ENCODE measurements at regions not wholly inside any gene's neighbourhood (a gene's known extent, or its start where the extent isn't known, plus 50 kb on each side); places are given as distances from the start of the nearest gene placed in this dataset.

DNA sequence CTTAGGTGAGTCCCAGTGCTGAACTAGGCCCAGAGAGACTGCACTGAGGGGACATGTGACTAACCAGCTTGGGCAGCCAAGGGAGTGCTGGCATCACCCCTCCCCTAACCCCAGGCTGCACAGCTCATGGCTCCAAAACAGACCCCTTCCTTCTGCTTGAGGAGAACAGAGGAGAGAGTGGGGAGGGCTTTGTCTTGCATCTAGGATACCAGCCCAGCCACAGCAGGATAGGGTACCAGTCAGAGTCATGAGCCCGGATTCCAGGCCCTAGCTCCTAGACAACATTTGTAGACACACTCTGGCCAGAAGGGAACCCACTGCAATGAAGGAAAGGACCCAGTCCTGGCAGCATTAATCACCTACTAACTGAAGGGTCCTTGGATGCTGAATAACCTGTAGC is 49.9 kb upstream of the PLSCR4 start:
- Histone ChIP-seq H3K36me3 (no peaks in the 10 kb centered on the region), H3K27me3 (replicated peaks) (no peaks in the 10 kb centered on the region), H3K4me1 (replicated peaks) (no peaks in the 10 kb centered on the region), H3K9me3 (replicated peaks) (no peaks in the 10 kb centered on the region), H3K27ac (no peak overlapping the region), H3K4me3 (no peak overlapping the region)
- DNase-seq (ENCODE audit: low read depth in 1 of 2, low spot score in 2 of 2) = no peak

All from SJSA1 (cell line).